SK-N-SH treated with all-trans-retinoic acid at 6 μM for 48 hours (cell line): ENCODE measurements at regions not wholly inside any gene's neighbourhood (a gene's known extent, or its start where the extent isn't known, plus 50 kb on each side); places are given as distances from the start of the nearest gene placed in this dataset.

Source experiments
- CREB5 ChIP-seq: fragments of 250-450 bp; sonication (Bioruptor Pico); IDR thresholded peaks from 2 replicates; pipeline ENCODE4 v1.5.1; 2020; ENCODE audit warnings: low read depth, mild to moderate bottlenecking, moderate library complexity
- ESRRG ChIP-seq: fragments of 250-450 bp; sonication (Bioruptor Pico); IDR thresholded peaks from 2 replicates; pipeline ENCODE4 v1.6.1; 2021; ENCODE audit warnings: mild to moderate bottlenecking
- POU6F1 ChIP-seq: fragments of 250-450 bp; sonication (Bioruptor Pico); IDR thresholded peaks from 2 replicates; pipeline ENCODE4 v1.8.0; 2021; ENCODE audit warnings: low read depth, mild to moderate bottlenecking, moderate library complexity, borderline replicate concordance
- ZFP3 ChIP-seq: fragments of 250-450 bp; sonication (Bioruptor Pico); IDR thresholded peaks from 2 replicates; pipeline ENCODE4 v1.5.0; 2020; ENCODE audit warnings: mild to moderate bottlenecking, moderate library complexity

GRCh38 chr15:46502667-46503066 lies 867.8 kb downstream of the SQOR start:
- no peak for TF ChIP-seq ESRRG (CRISPR knock-in tag)
- no peak for TF ChIP-seq POU6F1 (CRISPR knock-in tag)
- TF ChIP-seq ZFP3 (CRISPR knock-in tag) = no peak
- TF ChIP-seq CREB5 (CRISPR knock-in tag) = no peak
